ENCODE measurements at regions not wholly inside any gene's neighbourhood (a gene's known extent, or its start where the extent isn't known, plus 50 kb on each side); places are given as distances from the start of the nearest gene placed in this dataset.

- H3K4me3 ChIP-seq (ENCODE audit: low read length): no peak overlapping the region
- peak; percentile 29 for TF ChIP-seq CTCF (IDR thresholded peaks at IDR 0.05; ENCODE audit: insufficient read depth, low read depth, low read length, missing control alignments)
- peak; percentile 1 for DNase-seq (ENCODE audit: low read depth)
Measured at GRCh38 chr2:22904126-22904684, 480.8 kb upstream of the KLHL29 start.

- no peak overlapping the region for H3K4me3 ChIP-seq (ENCODE audit: low read length)
- DNase-seq (ENCODE audit: low read depth): no peak
- TF ChIP-seq CTCF (IDR thresholded peaks at IDR 0.05; ENCODE audit: insufficient read depth, low read depth, low read length, missing control alignments): no peak
Measured at GRCh38 chr2:22907330-22907729, 477.6 kb upstream of the KLHL29 start.

GRCh38 chr2:22912398-22912797 is 472.6 kb upstream of the KLHL29 start:
- no peak for TF ChIP-seq CTCF (IDR thresholded peaks at IDR 0.05; ENCODE audit: insufficient read depth, low read depth, low read length, missing control alignments)
- no peak overlapping the region for H3K4me3 ChIP-seq (ENCODE audit: low read length)
- no peak for DNase-seq (ENCODE audit: low read depth)

- no peak for TF ChIP-seq CTCF (IDR thresholded peaks at IDR 0.05; ENCODE audit: insufficient read depth, low read depth, low read length, missing control alignments)
- no peak overlapping the region for H3K4me3 ChIP-seq (ENCODE audit: low read length)
- DNase-seq (ENCODE audit: low read depth): no peak
Measured at GRCh38 chr2:22929998-22930397, 455.0 kb upstream of the KLHL29 start.

GRCh38 chr2:22930781-22931180 is 454.2 kb upstream of the KLHL29 start:
- TF ChIP-seq CTCF (IDR thresholded peaks at IDR 0.05; ENCODE audit: insufficient read depth, low read depth, low read length, missing control alignments): no peak
- DNase-seq (ENCODE audit: low read depth): no peak
- no peak overlapping the region for H3K4me3 ChIP-seq (ENCODE audit: low read length)

- H3K4me3 ChIP-seq (ENCODE audit: low read length): no peak overlapping the region
- DNase-seq (ENCODE audit: low read depth): no peak
- no peak for TF ChIP-seq CTCF (IDR thresholded peaks at IDR 0.05; ENCODE audit: insufficient read depth, low read depth, low read length, missing control alignments)
Measured at GRCh38 chr2:22932288-22932687, 452.7 kb upstream of the KLHL29 start.

- H3K4me3 ChIP-seq (ENCODE audit: low read length): no peak overlapping the region
- no peak for TF ChIP-seq CTCF (IDR thresholded peaks at IDR 0.05; ENCODE audit: insufficient read depth, low read depth, low read length, missing control alignments)
Measured at GRCh38 chr2:22934747-22935146, 450.2 kb upstream of the KLHL29 start.

More at GRCh38 chr2:22934747-22935146, 450.2 kb upstream of the KLHL29 start:
- no peak for DNase-seq (ENCODE audit: low read depth)

Measured in epithelial cell of esophagus (primary cell).